ENCODE measurements at regions not wholly inside any gene's neighbourhood (a gene's known extent, or its start where the extent isn't known, plus 50 kb on each side); places are given as distances from the start of the nearest gene placed in this dataset.

DNA sequence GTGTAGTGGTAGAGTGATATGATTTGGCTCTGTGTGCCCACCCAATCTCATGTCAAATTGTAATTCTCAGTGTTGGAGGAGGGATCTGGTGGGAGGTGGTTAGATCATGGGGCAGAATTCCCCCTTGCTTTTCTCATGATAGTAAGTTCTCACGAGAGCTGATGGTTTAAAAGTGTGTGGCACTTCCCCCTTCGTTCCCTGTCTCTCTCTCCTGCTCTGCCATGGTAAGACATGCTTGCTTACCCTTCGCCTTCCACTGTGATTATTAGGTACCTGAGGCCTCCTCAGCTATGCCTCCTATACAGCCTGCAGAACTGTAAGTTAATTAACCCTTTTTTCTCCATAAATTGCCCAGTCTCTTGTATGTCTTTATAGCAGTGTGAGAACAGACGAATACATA, 115.7 kb upstream of the FUT8 start:
- TF ChIP-seq EP300 (IDR thresholded peaks at IDR 0.05) (no peak), POLR2AphosphoS5 (IDR thresholded peaks at IDR 0.05) (no peak), POLR2A (IDR thresholded peaks at IDR 0.05) (no peak)
- DNase-seq (no peak), ATAC-seq (ENCODE audit: low FRiP score in 2 of 2) (no peak)
- Histone ChIP-seq H3K4me1 (peaks cover 0 to 16% (median 0%) of the 10 kb centered on the region in 4 donors), H3K27ac (no peak overlapping the region), H3K27me3 (no peaks in the 10 kb centered on the region), H3K9me3 (no peaks in the 10 kb centered on the region), H3K4me3 (no peak overlapping the region), H3K36me3 (no peaks in the 10 kb centered on the region)
- 87 to 94% methylated on average over 4 of the region's 4 CpGs for WGBS, 2 donors

DNA sequence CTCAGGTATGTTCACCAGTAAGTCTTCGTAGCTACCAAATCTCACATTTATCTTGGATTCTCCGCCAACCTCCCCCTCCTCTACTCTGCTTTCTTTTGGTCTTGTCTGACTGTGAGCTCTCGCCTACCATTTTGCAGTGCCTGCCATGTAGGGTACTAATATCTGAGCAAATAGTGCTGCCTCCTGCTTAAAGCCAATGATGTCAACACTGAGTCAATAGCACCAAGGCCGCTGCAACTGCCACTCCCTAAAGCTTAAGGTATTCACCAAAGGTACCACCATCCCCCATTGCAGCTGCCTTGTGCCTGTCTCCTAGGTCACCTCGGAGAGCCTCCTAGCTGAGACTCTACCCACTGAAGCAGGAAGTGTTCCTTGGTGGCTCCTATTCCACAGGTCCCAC, 114.8 kb upstream of the FUT8 start:
- H3K27me3 ChIP-seq, result no peaks in the 10 kb centered on the region
- H3K4me1 ChIP-seq, result peaks cover 0 to 16% (median 0%) of the 10 kb centered on the region in 4 donors
- ATAC-seq (ENCODE audit: low FRiP score in 2 of 2) (no peak), DNase-seq (peak in 1 of 2 donors; percentile 67)
- WGBS, 2 donors, result 70 to 74% methylated on average over 4 to 5 of the region's 5 CpGs
- H3K27ac ChIP-seq, result peak overlapping the region in 1 of 4 donors; percentile 26
- no peak for TF ChIP-seq POLR2AphosphoS5 (IDR thresholded peaks at IDR 0.05)
- no peak for TF ChIP-seq POLR2A (IDR thresholded peaks at IDR 0.05)
- no peak for TF ChIP-seq CTCF (IDR thresholded peaks at IDR 0.05)
- TF ChIP-seq EP300 (IDR thresholded peaks at IDR 0.05), result no peak
- H3K9me3 ChIP-seq, result no peaks in the 10 kb centered on the region
- H3K4me3 ChIP-seq, result no peak overlapping the region
- no peaks in the 10 kb centered on the region for H3K36me3 ChIP-seq

GRCh38 chr14:65299826-65300225, 112.7 kb upstream of the FUT8 start:
- H3K4me1 ChIP-seq, result peaks cover 0 to 33% (median 2%) of the 10 kb centered on the region in 4 donors
- no peak overlapping the region for H3K4me3 ChIP-seq
- WGBS, 2 donors, result 61 to 63% methylated on average over 3 of the region's 3 CpGs
- DNase-seq, result peak in 1 of 2 donors; percentile 65
- no peak for TF ChIP-seq CTCF (IDR thresholded peaks at IDR 0.05)
- no peak for TF ChIP-seq EP300 (IDR thresholded peaks at IDR 0.05)
- no peak for TF ChIP-seq POLR2A (IDR thresholded peaks at IDR 0.05)
- no peak for TF ChIP-seq POLR2AphosphoS5 (IDR thresholded peaks at IDR 0.05)
- no peak for ATAC-seq (ENCODE audit: low FRiP score in 2 of 2)
- H3K27ac ChIP-seq, result peak overlapping the region in 2 of 4 donors; percentile 18 to 61
- H3K36me3 ChIP-seq, result no peaks in the 10 kb centered on the region
- no peaks in the 10 kb centered on the region for H3K27me3 ChIP-seq
- no peaks in the 10 kb centered on the region for H3K9me3 ChIP-seq

- no peaks in the 10 kb centered on the region for H3K9me3 ChIP-seq
- ATAC-seq (ENCODE audit: low FRiP score in 2 of 2) (no peak), DNase-seq (no peak)
- H3K27ac ChIP-seq, result peak overlapping the region in 1 of 4 donors; percentile 73
- peak overlapping the region in 1 of 4 donors; percentile 6 for H3K4me3 ChIP-seq
- no peaks in the 10 kb centered on the region for H3K36me3 ChIP-seq
- WGBS, 2 donors, result 63 to 84% methylated on average over 7 of the region's 7 CpGs
- peaks cover 0 to 36% (median 2%) of the 10 kb centered on the region in 4 donors for H3K4me1 ChIP-seq
- no peaks in the 10 kb centered on the region for H3K27me3 ChIP-seq
- no peak for TF ChIP-seq EP300 (IDR thresholded peaks at IDR 0.05)
- TF ChIP-seq POLR2AphosphoS5 (IDR thresholded peaks at IDR 0.05), result no peak
- peak in 1 of 4 donors; percentile 4 for TF ChIP-seq POLR2A (IDR thresholded peaks at IDR 0.05)
Measured at GRCh38 chr14:65301862-65302539, 110.5 kb upstream of the FUT8 start.

- Histone ChIP-seq H3K4me3 (peak overlapping the region in 1 of 4 donors; percentile 6), H3K9me3 (no peaks in the 10 kb centered on the region), H3K27ac (peak overlapping the region in 1 of 4 donors; percentile 73), H3K27me3 (no peaks in the 10 kb centered on the region), H3K4me1 (peaks cover 0 to 36% (median 2%) of the 10 kb centered on the region in 4 donors), H3K36me3 (no peaks in the 10 kb centered on the region)
- no peak for ATAC-seq (ENCODE audit: low FRiP score in 2 of 2)
- 45 to 53% methylated on average over 7 of the region's 7 CpGs for WGBS, 2 donors
- no peak for DNase-seq
- no peak for TF ChIP-seq CTCF (IDR thresholded peaks at IDR 0.05)
- TF ChIP-seq EP300 (IDR thresholded peaks at IDR 0.05), result no peak
- peak in 1 of 4 donors; percentile 9 for TF ChIP-seq POLR2A (IDR thresholded peaks at IDR 0.05)
Measured at GRCh38 chr14:65302571-65303189, 109.8 kb upstream of the FUT8 start.

Measured in upper lobe of left lung (tissue), 6 donors.